Skin epidermis (tissue), 12 donors: ENCODE measurements at regions not wholly inside any gene's neighbourhood (a gene's known extent, or its start where the extent isn't known, plus 50 kb on each side); places are given as distances from the start of the nearest gene placed in this dataset.

ENCODE experiments used
- H3K27ac ChIP-seq, 21 experiments: fragments of 200-600 bp; sonication (generic) in 11 of 21; one replicate each; pipeline ENCODE4 v1.5.0; 2020; ENCODE audit warnings: mild to moderate bottlenecking in 3 of 21, inconsistent platforms in 2 of 21, moderate library complexity in 2 of 21
- H3K4me3 ChIP-seq, 7 experiments: fragments of 200-600 bp; sonication (generic) in 2 of 7; one replicate each; pipeline ENCODE4 v1.5.0; 2020; ENCODE audit warnings: inconsistent platforms in 2 of 7, mild to moderate bottlenecking in 2 of 7, moderate library complexity in 1 of 7

GRCh38 chr11:80349997-80350396 is 909.2 kb upstream of the TENM4 start:
- Histone ChIP-seq H3K4me3 (no peak overlapping the region), H3K27ac (no peak overlapping the region)

- Histone ChIP-seq H3K4me3 (no peak overlapping the region), H3K27ac (no peak overlapping the region)
Observed at GRCh38 chr11:80346353-80347059, 905.7 kb upstream of the TENM4 start.

GRCh38 chr11:80343436-80343835 is 902.6 kb upstream of the TENM4 start:
- Histone ChIP-seq H3K27ac (no peak overlapping the region), H3K4me3 (no peak overlapping the region)

- H3K27ac ChIP-seq: no peak overlapping the region
- H3K4me3 ChIP-seq: no peak overlapping the region
Observed at GRCh38 chr11:80338231-80338630, 897.4 kb upstream of the TENM4 start.

- Histone ChIP-seq H3K4me3 (no peak overlapping the region), H3K27ac (no peak overlapping the region)
Observed at GRCh38 chr11:80331694-80332093, 890.9 kb upstream of the TENM4 start.

GRCh38 chr11:80330264-80330663 is 889.4 kb upstream of the TENM4 start:
- Histone ChIP-seq H3K27ac (no peak overlapping the region), H3K4me3 (no peak overlapping the region)

GRCh38 chr11:80328774-80329173 is 887.9 kb upstream of the TENM4 start:
- Histone ChIP-seq H3K4me3 (no peak overlapping the region), H3K27ac (no peak overlapping the region)

- Histone ChIP-seq H3K27ac (no peak overlapping the region), H3K4me3 (no peak overlapping the region)
Observed at GRCh38 chr11:80327956-80328614, 887.3 kb upstream of the TENM4 start.

GRCh38 chr11:80321786-80322185 is 881.0 kb upstream of the TENM4 start:
- Histone ChIP-seq H3K27ac (no peak overlapping the region), H3K4me3 (no peak overlapping the region)

- Histone ChIP-seq H3K4me3 (no peak overlapping the region), H3K27ac (no peak overlapping the region)
Observed at GRCh38 chr11:80320765-80321164, 879.9 kb upstream of the TENM4 start.

- no peak overlapping the region for H3K27ac ChIP-seq
Observed at GRCh38 chr11:80320226-80320625, 879.4 kb upstream of the TENM4 start.

GRCh38 chr11:80317612-80318011 is 876.8 kb upstream of the TENM4 start:
- no peak overlapping the region for H3K4me3 ChIP-seq

More at GRCh38 chr11:80320226-80320625, 879.4 kb upstream of the TENM4 start:
- H3K4me3 ChIP-seq: no peak overlapping the region

GRCh38 chr11:80315200-80315599 is 874.4 kb upstream of the TENM4 start:
- no peak overlapping the region for H3K4me3 ChIP-seq
- H3K27ac ChIP-seq: peak overlapping the region in 1 of 21 experiments; percentile 70

More at GRCh38 chr11:80317612-80318011, 876.8 kb upstream of the TENM4 start:
- H3K27ac ChIP-seq: no peak overlapping the region

- no peak overlapping the region for H3K4me3 ChIP-seq
Observed at GRCh38 chr11:80309301-80309700, 868.5 kb upstream of the TENM4 start.

GRCh38 chr11:80307676-80308075 is 866.8 kb upstream of the TENM4 start:
- Histone ChIP-seq H3K27ac (no peak overlapping the region), H3K4me3 (no peak overlapping the region)

More at GRCh38 chr11:80309301-80309700, 868.5 kb upstream of the TENM4 start:
- no peak overlapping the region for H3K27ac ChIP-seq

- H3K27ac ChIP-seq: no peak overlapping the region
- H3K4me3 ChIP-seq: no peak overlapping the region
Observed at GRCh38 chr11:80297858-80298632, 857.2 kb upstream of the TENM4 start.

GRCh38 chr11:80293293-80293692 is 852.5 kb upstream of the TENM4 start:
- Histone ChIP-seq H3K4me3 (no peak overlapping the region), H3K27ac (no peak overlapping the region)

GRCh38 chr11:80284946-80285785 is 844.3 kb upstream of the TENM4 start:
- Histone ChIP-seq H3K4me3 (no peak overlapping the region), H3K27ac (no peak overlapping the region)

GRCh38 chr11:80282643-80283042 is 841.8 kb upstream of the TENM4 start:
- Histone ChIP-seq H3K27ac (no peak overlapping the region), H3K4me3 (no peak overlapping the region)

GRCh38 chr11:80281194-80281593 is 840.4 kb upstream of the TENM4 start:
- no peak overlapping the region for H3K27ac ChIP-seq

More at GRCh38 chr11:80281194-80281593, 840.4 kb upstream of the TENM4 start:
- no peak overlapping the region for H3K4me3 ChIP-seq
